HG02571 (cell line): ENCODE measurements at regions not wholly inside any gene's neighbourhood (a gene's known extent, or its start where the extent isn't known, plus 50 kb on each side); places are given as distances from the start of the nearest gene placed in this dataset.
"Not testable (repeated sequence)": the region's sequence is repeated elsewhere in the genome, so short reads cannot be mapped to it uniquely, and the experiment has no call there.

Experiments
- ATAC-seq: cut with Tn5 transposase; IDR thresholded peaks from one replicate; pipeline ENCODE4 v1.9.1; 2021; ENCODE audit warnings: mild to moderate bottlenecking, moderate library complexity; ENCODE audit not compliant: unreplicated experiment

DNA sequence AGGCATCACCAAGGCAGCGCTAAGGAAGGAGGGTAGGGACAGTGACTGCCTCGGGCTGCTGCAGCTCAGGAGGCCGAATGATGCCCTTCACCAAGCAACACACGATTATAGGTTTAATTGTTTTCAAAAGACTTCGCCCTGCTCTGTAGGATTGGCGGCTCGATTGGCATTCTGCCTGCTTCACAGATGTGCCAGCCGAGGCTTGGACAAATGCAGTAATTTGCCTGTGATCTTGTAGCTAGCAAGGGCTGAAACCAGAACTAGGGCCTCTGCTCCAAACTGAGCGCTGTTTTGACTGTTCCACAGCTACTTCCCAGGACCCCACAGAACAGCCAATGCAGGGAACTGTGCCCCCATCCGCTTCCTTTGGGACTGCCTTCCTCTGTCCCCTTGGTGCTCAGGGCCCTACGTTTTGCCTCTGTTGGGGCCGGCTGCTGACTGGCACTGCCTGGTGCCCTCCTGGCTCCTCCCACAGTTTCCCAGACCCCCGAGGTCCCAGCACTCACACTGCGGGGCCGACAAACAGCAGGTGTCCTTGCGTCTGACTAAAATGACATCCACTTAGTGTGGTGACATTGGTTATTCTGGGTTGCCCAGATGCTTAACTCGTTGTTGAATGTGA is 62.6 kb upstream of the EN2 start:
- no peak for ATAC-seq

DNA sequence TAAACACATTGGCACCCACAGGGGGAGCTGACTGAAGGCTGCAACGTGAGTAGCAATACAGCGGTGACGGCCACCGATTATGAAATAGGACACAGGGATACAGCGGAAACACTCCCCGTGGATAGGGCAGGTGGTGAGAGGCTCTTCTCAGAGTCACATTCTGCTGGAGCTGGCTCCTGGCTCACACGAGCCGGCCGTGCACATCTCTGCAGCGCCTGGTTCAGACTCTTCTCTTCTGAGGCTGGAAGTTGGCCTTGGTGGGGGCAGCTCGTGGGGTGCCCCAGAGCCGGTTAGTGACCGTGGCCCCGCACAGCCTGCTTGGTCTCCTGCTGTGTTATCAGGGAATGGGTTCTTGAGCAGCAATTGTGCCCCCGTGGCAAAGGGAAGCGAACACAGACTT is 61.3 kb upstream of the EN2 start:
- no peak for ATAC-seq

DNA sequence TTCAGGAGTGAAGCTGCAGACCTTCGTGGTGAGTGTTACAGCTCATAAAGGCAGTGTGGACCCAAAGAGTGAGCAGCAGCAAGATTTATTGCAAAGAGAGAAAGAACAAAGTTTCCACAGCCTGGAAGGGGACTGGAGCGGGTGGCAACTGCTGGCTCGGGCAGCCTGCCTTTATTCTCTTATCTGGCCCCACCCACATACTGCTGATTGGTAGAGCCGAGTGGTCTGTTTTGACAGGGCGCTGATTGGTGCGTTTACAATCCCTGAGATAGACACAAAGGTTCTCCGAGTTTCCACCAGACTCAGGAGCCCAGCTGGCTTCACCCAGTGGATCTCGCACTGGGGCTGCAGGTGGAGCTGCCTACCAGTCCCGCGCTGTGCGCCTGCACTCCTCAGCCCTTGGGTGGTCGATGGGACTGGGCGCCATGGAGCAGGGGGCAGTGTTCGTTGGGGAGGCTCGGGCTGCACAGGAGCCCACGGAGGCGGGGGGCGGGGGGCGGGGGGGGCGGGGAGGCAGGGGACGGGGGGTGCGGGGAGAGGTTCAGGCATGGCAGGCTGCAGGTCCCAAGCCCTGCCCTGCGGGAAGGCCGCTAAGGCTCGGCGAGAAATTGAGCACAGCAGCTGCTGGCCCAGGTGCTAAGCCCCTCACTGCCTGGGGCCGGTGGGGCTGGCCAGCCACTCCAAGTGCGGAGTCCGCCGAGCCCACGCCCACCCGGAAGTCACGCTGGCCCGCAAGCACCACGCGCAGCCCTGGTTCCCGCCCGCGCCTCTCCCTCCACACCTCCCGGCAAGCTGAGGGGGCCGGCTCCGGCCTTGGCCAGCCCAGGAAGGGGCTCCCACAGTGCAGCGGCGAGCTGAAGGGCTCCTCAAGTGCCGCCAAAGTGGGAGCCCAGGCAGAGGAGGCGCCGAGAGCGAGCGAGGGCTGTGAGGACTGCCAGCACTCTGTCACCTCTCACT is 59.9 kb upstream of the EN2 start:
- not testable (repeated sequence) for ATAC-seq

DNA sequence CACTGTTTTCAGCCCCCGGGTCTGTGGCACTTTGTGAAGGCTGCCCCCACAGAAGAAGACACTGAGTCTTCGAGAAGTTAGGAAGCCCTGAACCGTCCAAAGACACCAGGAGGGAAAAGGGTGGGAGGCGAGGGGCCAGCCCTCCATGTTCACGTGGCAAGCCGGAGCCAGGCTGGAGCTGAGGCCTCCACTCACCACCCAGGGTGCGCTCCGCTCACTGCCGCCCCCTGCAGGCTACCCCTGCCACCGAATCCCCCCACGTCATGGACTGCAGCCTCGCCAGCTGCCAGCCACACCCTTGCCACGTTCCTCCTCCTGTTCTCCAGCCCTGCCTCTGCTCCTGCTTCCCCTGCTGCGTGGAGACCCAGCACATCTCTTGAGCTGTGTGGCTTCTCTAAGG is 59.0 kb upstream of the EN2 start:
- ATAC-seq: no peak

DNA sequence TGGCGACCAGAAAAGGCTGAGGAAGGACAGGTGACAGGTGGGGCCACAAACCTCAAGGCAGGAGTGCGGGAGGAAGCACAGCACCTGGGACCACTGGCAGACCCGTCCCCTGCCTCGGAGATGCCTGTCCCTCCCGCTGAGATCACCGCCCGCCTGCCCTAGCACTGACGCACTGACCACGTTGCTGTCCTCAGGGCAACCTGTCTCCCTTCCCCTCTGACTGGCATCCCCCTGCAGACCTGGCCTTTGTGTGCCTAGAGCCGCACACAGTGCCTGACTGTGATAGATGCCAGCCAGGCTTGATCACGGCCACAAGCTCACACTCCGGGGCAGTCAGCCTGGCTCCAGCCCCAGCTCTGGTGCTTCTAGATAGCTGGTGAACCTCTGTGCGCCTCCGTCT is 58.4 kb upstream of the EN2 start:
- no peak for ATAC-seq

DNA sequence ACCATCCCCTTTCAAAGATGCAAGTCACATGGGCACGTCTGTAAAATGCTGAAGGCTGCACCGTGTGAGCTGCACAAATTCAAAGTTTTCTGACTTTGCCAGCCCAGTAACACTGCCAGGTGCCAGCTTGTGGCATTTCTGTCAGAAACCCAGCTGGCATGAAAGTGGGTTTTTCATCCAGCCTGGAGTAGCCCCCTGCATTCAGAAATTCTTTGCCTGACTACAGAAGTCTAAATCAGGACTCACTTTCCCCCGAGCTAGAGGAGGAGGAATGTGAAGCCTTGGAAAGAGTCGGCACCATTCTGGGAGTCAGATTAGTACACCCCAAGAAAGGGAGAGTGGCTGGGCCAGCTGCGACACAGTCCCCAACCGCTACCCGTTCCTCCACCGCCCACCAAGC is 56.7 kb upstream of the EN2 start:
- no peak for ATAC-seq

DNA sequence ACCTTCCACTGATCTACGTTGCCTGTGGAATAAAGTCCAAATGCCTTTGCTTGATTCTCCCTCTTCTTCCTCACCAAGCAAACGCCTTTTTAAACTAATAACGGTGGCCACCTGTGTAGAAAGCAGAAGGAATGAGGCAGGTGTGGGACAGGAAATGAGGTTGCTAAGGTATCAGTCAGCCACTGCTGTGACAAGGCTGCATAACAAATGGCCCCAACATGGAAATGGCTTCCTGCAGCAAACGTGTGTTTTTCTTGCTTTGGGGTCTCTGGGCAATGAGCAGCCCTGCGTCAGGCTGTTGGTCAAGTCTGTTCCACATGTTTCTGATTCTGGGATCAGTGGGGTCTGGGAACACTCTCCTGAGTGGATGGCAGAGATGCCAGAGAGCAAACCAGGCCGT is 56.0 kb upstream of the EN2 start:
- ATAC-seq: no peak

DNA sequence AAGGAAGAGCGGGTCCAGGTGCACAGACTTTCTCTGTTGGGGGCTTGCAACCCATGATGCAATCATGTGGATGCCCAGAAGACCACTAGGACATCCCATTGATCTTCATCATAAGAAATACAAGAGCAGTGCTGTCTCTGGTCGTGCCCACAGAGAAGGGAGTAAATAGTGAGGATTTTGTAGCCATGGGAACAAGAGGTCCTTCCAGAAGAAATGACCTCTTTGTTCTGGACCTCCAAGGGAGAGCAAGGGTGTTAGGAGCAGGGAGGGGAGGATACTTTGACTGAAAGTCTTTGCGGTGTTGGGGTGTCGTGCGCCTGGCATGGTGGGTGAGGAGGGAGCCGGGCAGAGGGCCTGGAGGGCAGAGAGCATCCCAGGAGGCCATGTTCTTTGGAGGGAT is 55.0 kb upstream of the EN2 start:
- ATAC-seq: no peak

DNA sequence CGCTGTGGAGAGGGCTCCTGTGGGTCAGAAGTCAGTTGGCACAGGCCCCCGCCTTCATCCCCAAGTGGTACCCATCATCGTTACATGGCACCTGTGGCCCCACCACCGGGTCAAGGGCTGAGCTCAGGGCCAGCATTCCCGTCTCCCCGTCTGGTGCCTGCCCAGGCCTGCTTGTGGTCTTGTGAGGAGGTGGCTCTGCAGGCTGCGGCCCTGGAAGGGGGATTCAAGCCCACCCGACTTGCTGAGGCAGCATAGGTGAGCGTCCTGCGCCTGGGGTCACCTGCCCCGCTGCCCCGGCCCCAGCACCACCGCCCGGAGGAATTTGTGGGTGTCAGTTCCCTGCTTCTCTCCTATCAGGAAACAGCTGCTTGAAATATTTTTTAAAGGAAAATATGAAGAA is 53.0 kb upstream of the EN2 start:
- no peak for ATAC-seq

DNA sequence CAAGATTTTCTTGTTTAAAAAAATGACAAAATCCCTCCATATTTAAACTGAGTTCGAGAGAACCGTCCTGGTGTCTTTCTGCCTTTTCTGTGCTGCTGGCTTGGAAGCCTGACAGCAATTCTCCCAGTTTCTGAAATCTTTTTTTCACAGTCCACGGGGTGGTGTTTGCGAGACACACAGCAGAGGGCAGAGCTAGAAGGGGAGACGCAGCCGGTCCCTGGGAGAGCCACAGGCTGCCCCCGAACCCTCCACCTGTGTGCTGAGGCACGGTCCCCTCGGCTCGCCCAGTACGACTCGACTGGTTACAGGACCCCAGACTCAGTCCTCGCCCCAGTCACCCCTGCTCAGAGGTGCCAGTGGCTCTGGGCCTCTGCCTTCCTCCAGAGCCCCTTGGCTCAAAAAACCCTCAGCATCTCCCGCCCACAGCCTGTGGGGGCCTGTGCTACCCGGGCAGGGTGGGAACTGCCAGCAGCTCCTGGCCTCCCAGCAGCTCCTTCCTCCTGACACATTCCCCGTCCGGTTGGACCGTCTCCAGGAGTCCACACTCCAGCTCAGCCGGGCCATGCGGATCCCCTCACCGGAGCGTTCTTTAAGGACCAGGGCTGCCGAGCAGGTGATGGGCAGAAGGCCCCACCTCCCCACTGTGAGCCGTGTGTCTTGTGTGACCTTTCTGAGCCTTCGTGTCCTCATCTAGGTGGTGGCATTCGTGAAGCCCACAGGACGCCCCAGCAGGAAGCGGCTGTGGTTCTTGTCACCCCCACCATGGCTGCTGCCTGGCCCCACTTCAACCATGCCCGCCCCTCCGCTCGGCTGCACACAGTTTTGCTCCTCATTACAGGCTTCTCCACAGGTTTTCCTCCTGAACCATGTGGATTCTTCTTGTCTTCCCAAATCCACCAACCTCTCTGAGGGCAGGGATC is 52.3 kb upstream of the EN2 start:
- no peak for ATAC-seq

DNA sequence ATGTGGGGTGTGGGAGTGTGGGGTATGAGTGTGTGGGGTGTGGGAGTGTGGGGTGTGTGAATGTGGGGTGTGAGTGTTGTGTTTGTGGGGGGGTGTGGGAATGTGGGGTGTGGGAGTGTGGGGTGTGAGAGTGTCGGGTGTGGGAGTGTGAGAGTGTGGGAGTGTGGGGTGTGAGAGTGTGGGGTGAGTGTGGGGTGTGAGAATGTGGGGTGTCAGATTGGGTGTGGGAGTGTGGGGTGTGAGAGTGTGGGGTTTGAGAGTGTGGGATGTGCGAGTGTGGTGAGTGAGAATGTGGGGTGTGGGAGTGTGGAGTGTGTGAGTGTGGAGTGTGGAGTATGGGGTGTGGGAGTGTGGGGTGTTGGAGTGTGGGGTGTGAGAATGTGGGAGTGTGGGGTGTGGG is 50.1 kb upstream of the EN2 start:
- no peak for ATAC-seq
